Upper lobe of left lung (tissue), 6 donors: ENCODE measurements at regions not wholly inside any gene's neighbourhood (a gene's known extent, or its start where the extent isn't known, plus 50 kb on each side); places are given as distances from the start of the nearest gene placed in this dataset.

Experiments
- ATAC-seq, 2 donors: fragments of 200-7000 bp; cut with Tn5 transposase; one replicate each; pipeline ENCODE4 v1.9.1; 2022; ENCODE audit warnings: mild to moderate bottlenecking in 2 of 2, moderate library complexity in 2 of 2; ENCODE audit not compliant: low FRiP score in 2 of 2
- DNase-seq, 2 donors: peaks; one replicate each; pipeline ENCODE4 v3.0.0-alpha.2; 2019 to 2020
- H3K27ac ChIP-seq, 4 donors: fragments of 200-600 bp; sonication (generic); one replicate each; pipeline ENCODE4 v1.5.1; 2016 to 2019
- H3K27me3 ChIP-seq, 4 donors: fragments of 200-600 bp; sonication (generic); one replicate each; pipeline ENCODE4 v1.5.1; 2017 to 2019
- H3K36me3 ChIP-seq, 4 donors: fragments of 200-600 bp; sonication (generic); one replicate each; pipeline ENCODE4 v1.5.1; 2016 to 2019
- H3K4me1 ChIP-seq, 4 donors: fragments of 200-600 bp; sonication (generic); one replicate each; pipeline ENCODE4 v1.5.1; 2018 to 2019
- H3K4me3 ChIP-seq, 4 donors: fragments of 200-600 bp; sonication (generic); one replicate each; pipeline ENCODE4 v1.5.1; 2017 to 2019; ENCODE audit warnings: mild to moderate bottlenecking in 2 of 4, moderate library complexity in 1 of 4
- H3K9me3 ChIP-seq, 4 donors: fragments of 200-600 bp; sonication (generic); one replicate each; pipeline ENCODE4 v1.5.1; 2018 to 2019
- CTCF ChIP-seq, 6 experiments: fragments of 450-650 bp in 4 of 6; fragments of 200-600 bp in 2 of 6; sonication (generic) in 2 of 6; IDR thresholded peaks; one replicate each; pipeline ENCODE4 v1.5.1; 2016 to 2019; ENCODE audit warnings: antibody characterized with exemption in 6 of 6
- EP300 ChIP-seq, 4 donors: sonication (generic); formaldehyde crosslinking; IDR thresholded peaks; one replicate each; pipeline ENCODE4 v1.5.1; 2017; ENCODE audit warnings: antibody characterized with exemption in 4 of 4, control low read depth in 2 of 4
- POLR2A ChIP-seq, 4 donors: fragments of 450-650 bp; IDR thresholded peaks; one replicate each; pipeline ENCODE4 v1.5.1; 2016 to 2017; ENCODE audit warnings: antibody characterized with exemption in 4 of 4, mild to moderate bottlenecking in 2 of 4
- POLR2AphosphoS5 ChIP-seq, 2 donors: sonication (generic); formaldehyde crosslinking; IDR thresholded peaks; one replicate each; pipeline ENCODE4 v1.5.1; 2017; ENCODE audit warnings: antibody characterized with exemption in 2 of 2
- WGBS, 2 donors: methylation state at CpG; one replicate each; pipeline ENCODE4 v1.1.5; 2017 to 2018; 5-methylcytosine and 5-hydroxymethylcytosine counted together
- donor health status: DM: no; HTN: no; CAD: no; lungs with moderate emphysema.
- donor health status: DM: no; HTN: yes; CAD: no; lungs with severe emphysema.

DNA sequence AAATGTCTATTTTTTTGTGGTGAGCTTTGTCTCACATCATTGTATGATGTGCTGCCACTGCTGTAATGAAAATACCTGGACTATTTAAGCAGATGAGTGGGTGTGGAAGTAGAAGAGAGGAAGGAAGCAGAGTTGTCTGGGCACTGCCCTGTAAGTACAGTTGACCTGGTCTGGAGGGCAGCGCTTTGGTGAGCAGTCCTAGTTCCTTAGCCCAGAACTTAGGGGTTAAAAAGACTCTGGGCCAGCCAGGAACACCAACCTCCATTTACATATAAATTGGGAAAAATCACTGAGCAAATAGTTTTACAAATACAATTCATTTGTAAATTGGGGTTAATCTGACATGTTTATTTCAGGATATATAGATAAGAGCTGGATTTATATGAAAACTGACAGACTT, 347.1 kb upstream of the FAT1 start:
- no peak for DNase-seq
- Histone ChIP-seq H3K4me1 (no peaks in the 10 kb centered on the region), H3K27me3 (no peaks in the 10 kb centered on the region), H3K9me3 (no peaks in the 10 kb centered on the region), H3K27ac (no peak overlapping the region), H3K4me3 (no peak overlapping the region), H3K36me3 (no peaks in the 10 kb centered on the region)
- WGBS, 2 donors, result 67 to 70% methylated on average over 1 of the region's 1 CpG
- TF ChIP-seq POLR2AphosphoS5 (IDR thresholded peaks at IDR 0.05) (no peak), POLR2A (IDR thresholded peaks at IDR 0.05) (no peak), CTCF (IDR thresholded peaks at IDR 0.05) (no peak), EP300 (IDR thresholded peaks at IDR 0.05) (no peak)
- ATAC-seq, result no peak

- Histone ChIP-seq H3K9me3 (no peaks in the 10 kb centered on the region), H3K4me1 (no peaks in the 10 kb centered on the region), H3K27ac (no peak overlapping the region), H3K27me3 (no peaks in the 10 kb centered on the region), H3K36me3 (no peaks in the 10 kb centered on the region), H3K4me3 (no peak overlapping the region)
- ATAC-seq (no peak), DNase-seq (no peak)
- TF ChIP-seq POLR2AphosphoS5 (IDR thresholded peaks at IDR 0.05), result no peak
- no peak for TF ChIP-seq EP300 (IDR thresholded peaks at IDR 0.05)
- TF ChIP-seq POLR2A (IDR thresholded peaks at IDR 0.05), result no peak
- no peak for TF ChIP-seq CTCF (IDR thresholded peaks at IDR 0.05)
- 76 to 77% methylated on average over 11 of the region's 11 CpGs for WGBS, 2 donors
These were observed 348.4 kb upstream of the FAT1 start for GRCh38 chr4:187071946-187072600.

DNA sequence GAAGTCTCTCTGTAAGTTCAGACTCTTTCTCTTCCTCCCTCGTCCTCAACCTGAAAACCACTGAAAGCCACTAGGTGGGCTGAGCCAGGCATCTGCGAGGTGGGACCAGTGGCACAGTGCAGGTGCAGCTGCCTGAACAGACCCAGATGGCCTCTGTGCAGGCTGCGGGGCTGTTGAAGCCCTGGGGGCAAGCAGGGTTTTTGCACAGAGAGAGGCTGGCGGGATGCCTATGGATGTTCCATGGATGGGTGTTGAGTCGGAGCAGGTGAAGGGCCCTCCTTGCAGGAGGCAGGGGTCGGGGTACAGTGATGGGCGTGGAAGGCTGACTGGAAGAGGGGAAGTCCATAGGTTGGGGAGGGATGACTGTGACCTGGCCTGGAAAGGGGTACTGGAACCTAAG, 350.2 kb upstream of the FAT1 start:
- peak in 1 of 2 donors; percentile 55 for ATAC-seq
- no peaks in the 10 kb centered on the region for H3K27me3 ChIP-seq
- no peak overlapping the region for H3K4me3 ChIP-seq
- TF ChIP-seq EP300 (IDR thresholded peaks at IDR 0.05), result no peak
- TF ChIP-seq CTCF (IDR thresholded peaks at IDR 0.05), result no peak
- TF ChIP-seq POLR2A (IDR thresholded peaks at IDR 0.05), result no peak
- TF ChIP-seq POLR2AphosphoS5 (IDR thresholded peaks at IDR 0.05), result no peak
- DNase-seq, result peak in 1 of 2 donors; percentile 30
- H3K27ac ChIP-seq, result no peak overlapping the region
- no peaks in the 10 kb centered on the region for H3K9me3 ChIP-seq
- WGBS, 2 donors, result 80 to 90% methylated on average over 6 to 7 of the region's 7 CpGs
- no peaks in the 10 kb centered on the region for H3K36me3 ChIP-seq
- H3K4me1 ChIP-seq, result no peaks in the 10 kb centered on the region

GRCh38 chr4:187075514-187075913, 351.9 kb upstream of the FAT1 start:
- DNase-seq (no peak), ATAC-seq (no peak)
- H3K4me3 ChIP-seq, result no peak overlapping the region
- TF ChIP-seq POLR2AphosphoS5 (IDR thresholded peaks at IDR 0.05), result no peak
- TF ChIP-seq CTCF (IDR thresholded peaks at IDR 0.05), result no peak
- TF ChIP-seq POLR2A (IDR thresholded peaks at IDR 0.05), result no peak
- no peak for TF ChIP-seq EP300 (IDR thresholded peaks at IDR 0.05)
- no peak overlapping the region for H3K27ac ChIP-seq
- 74 to 78% methylated on average over 4 of the region's 4 CpGs for WGBS, 2 donors
- H3K9me3 ChIP-seq, result no peaks in the 10 kb centered on the region
- no peaks in the 10 kb centered on the region for H3K27me3 ChIP-seq
- no peaks in the 10 kb centered on the region for H3K4me1 ChIP-seq
- H3K36me3 ChIP-seq, result no peaks in the 10 kb centered on the region

GRCh38 chr4:187077744-187078401, 354.2 kb upstream of the FAT1 start:
- ATAC-seq (no peak), DNase-seq (no peak)
- Histone ChIP-seq H3K27me3 (no peaks in the 10 kb centered on the region), H3K4me1 (no peaks in the 10 kb centered on the region), H3K36me3 (no peaks in the 10 kb centered on the region), H3K27ac (no peak overlapping the region), H3K4me3 (no peak overlapping the region), H3K9me3 (no peaks in the 10 kb centered on the region)
- TF ChIP-seq POLR2AphosphoS5 (IDR thresholded peaks at IDR 0.05), result no peak
- TF ChIP-seq CTCF (IDR thresholded peaks at IDR 0.05), result no peak
- no peak for TF ChIP-seq POLR2A (IDR thresholded peaks at IDR 0.05)
- no peak for TF ChIP-seq EP300 (IDR thresholded peaks at IDR 0.05)
- WGBS, 2 donors, result 53 to 58% methylated on average over 12 of the region's 12 CpGs
